Transverse colon (tissue), 4 donors: ENCODE measurements at regions not wholly inside any gene's neighbourhood (a gene's known extent, or its start where the extent isn't known, plus 50 kb on each side); places are given as distances from the start of the nearest gene placed in this dataset.

Experiments used
- CTCF ChIP-seq, 5 experiments: fragments of 200-600 bp in 3 of 5; fragments of 450-650 bp in 2 of 5; sonication (generic) in 3 of 5; IDR thresholded peaks; 1 replicate in 2 of 5; 2 replicates in 3 of 5; pipeline ENCODE4 v1.5.1; 2016 to 2017; ENCODE audit warnings: antibody characterized with exemption in 5 of 5, inconsistent platforms in 3 of 5, mild to moderate bottlenecking in 2 of 5, moderate library complexity in 1 of 5
- POLR2A ChIP-seq: fragments of 450-650 bp; IDR thresholded peaks from one replicate; pipeline ENCODE4 v1.6.1; 2016; ENCODE audit warnings: antibody characterized with exemption, mild to moderate bottlenecking, moderate library complexity
- POLR2AphosphoS5 ChIP-seq, 3 donors: sonication (generic); formaldehyde crosslinking; IDR thresholded peaks; one replicate each; pipeline ENCODE4 v1.6.1; 2016; ENCODE audit warnings: antibody characterized with exemption in 3 of 3

DNA sequence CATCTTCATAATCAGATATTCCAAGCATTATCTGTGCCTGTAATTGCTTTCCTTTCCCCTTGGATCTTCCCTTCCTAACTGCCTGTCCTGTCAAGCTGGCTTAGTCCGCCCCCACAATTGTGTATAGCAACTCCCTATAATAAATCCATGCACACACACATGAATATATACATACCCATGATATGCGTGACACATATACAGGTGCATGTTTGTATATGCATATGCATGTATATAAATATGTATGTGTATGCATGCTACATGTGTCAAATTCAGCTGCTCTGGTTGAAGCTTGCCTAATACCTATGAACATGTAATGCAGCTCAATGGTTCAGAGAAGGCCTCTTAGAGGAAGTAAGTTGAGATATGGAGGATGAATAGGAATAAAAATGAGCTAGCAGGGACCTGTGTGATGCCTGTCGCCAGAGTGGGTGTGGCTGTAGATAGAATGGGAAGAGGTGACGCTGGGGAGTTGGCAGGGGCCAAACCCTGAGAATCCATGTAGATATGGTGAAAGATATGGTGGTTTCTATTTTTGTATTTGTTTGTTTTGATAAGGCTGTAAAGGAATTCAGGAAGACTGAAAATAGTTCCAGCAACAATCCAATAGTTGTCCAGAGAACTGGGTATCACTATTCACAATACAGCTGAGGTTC lies 595.0 kb upstream of the BOD1L1 start:
- TF ChIP-seq CTCF (IDR thresholded peaks at IDR 0.05): no peak
- no peak for TF ChIP-seq POLR2AphosphoS5 (IDR thresholded peaks at IDR 0.05)
- no peak for TF ChIP-seq POLR2A
